RWPE2 (cell line): ENCODE measurements at regions not wholly inside any gene's neighbourhood (a gene's known extent, or its start where the extent isn't known, plus 50 kb on each side); places are given as distances from the start of the nearest gene placed in this dataset.

Experiments used
- ATAC-seq: fragments of 200-7000 bp; cut with Tn5 transposase; 3 replicates; pipeline ENCODE4 v1.9.1; 2021; ENCODE audit warnings: low read depth
- DNase-seq: peaks from one replicate; pipeline ENCODE4 v3.0.0-alpha.2; 2020; ENCODE audit warnings: low spot score
- H3K27ac ChIP-seq: fragments of 450-650 bp; 2 replicates; pipeline ENCODE4 v1.5.1; 2017; ENCODE audit warnings: mild to moderate bottlenecking; ENCODE audit not compliant: poor library complexity, severe bottlenecking
- H3K27me3 ChIP-seq: fragments of 250-450 bp; sonication (Bioruptor Pico); 2 replicates; pipeline ENCODE4 v1.5.1; 2021; ENCODE audit warnings: mild to moderate bottlenecking, moderate library complexity; ENCODE audit not compliant: insufficient read depth, poor library complexity, severe bottlenecking
- H3K36me3 ChIP-seq: fragments of 250-450 bp; sonication (Bioruptor Pico); 2 replicates; pipeline ENCODE4 v1.5.1; 2020; ENCODE audit warnings: low read depth, mild to moderate bottlenecking, moderate library complexity
- H3K4me1 ChIP-seq: fragments of 250-450 bp; sonication (Bioruptor Pico); 2 replicates; pipeline ENCODE4 v1.5.1; 2021; ENCODE audit warnings: mild to moderate bottlenecking, moderate library complexity; ENCODE audit not compliant: insufficient read depth, poor library complexity, severe bottlenecking
- H3K4me3 ChIP-seq: fragments of 250-450 bp; sonication (Bioruptor Pico); 2 replicates; pipeline ENCODE4 v1.5.1; 2021; ENCODE audit warnings: mild to moderate bottlenecking, moderate library complexity; ENCODE audit not compliant: severe bottlenecking
- H3K9me3 ChIP-seq: fragments of 250-450 bp; sonication (Bioruptor Pico); 2 replicates; pipeline ENCODE4 v1.5.1; 2021; ENCODE audit warnings: mild to moderate bottlenecking, moderate library complexity; ENCODE audit not compliant: severe bottlenecking
- TF ChIP-seq, protein P1 (sequence below): fragments of 450-650 bp; IDR thresholded peaks from one replicate; pipeline ENCODE4 v1.5.1; 2017; ENCODE audit warnings: mild to moderate bottlenecking, moderate library complexity; ENCODE audit not compliant: poor library complexity, severe bottlenecking

DNA sequence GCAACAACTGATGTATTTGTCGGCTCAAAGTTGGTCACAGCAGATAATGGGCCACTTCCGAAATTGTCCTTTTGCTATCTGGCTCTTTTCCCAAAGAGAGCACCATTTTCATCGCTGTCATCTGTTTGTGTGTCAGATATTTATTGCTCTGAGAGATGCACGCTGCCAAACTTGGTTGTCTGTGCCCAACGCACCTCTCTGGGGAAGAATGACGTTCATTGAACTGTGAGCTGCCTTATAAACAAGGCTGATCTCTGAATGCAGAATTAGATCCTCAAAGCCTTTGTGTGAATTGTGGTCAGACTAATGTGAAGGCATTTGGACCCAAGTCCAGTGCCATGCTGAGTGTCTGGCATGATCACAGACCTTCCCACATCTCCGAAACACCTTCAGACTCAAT is 174.7 kb upstream of the LYZL1 start:
- no peak for ATAC-seq
- Histone ChIP-seq H3K4me3 (no peak overlapping the region), H3K9me3 (no peaks in the 10 kb centered on the region), H3K4me1 (no peaks in the 10 kb centered on the region), H3K27me3 (no peaks in the 10 kb centered on the region), H3K36me3 (no peaks in the 10 kb centered on the region), H3K27ac (no peak overlapping the region)
- DNase-seq, result no peak
- TF ChIP-seq, protein P1, sequence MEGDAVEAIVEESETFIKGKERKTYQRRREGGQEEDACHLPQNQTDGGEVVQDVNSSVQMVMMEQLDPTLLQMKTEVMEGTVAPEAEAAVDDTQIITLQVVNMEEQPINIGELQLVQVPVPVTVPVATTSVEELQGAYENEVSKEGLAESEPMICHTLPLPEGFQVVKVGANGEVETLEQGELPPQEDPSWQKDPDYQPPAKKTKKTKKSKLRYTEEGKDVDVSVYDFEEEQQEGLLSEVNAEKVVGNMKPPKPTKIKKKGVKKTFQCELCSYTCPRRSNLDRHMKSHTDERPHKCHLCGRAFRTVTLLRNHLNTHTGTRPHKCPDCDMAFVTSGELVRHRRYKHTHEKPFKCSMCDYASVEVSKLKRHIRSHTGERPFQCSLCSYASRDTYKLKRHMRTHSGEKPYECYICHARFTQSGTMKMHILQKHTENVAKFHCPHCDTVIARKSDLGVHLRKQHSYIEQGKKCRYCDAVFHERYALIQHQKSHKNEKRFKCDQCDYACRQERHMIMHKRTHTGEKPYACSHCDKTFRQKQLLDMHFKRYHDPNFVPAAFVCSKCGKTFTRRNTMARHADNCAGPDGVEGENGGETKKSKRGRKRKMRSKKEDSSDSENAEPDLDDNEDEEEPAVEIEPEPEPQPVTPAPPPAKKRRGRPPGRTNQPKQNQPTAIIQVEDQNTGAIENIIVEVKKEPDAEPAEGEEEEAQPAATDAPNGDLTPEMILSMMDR, result no peak

GRCh38 chr10:29117781-29118180 is 171.1 kb upstream of the LYZL1 start:
- TF ChIP-seq, protein P1, result no peak
- Histone ChIP-seq H3K27ac (no peak overlapping the region), H3K27me3 (no peaks in the 10 kb centered on the region), H3K4me3 (no peak overlapping the region), H3K4me1 (peaks cover 7% of the 10 kb centered on the region), H3K36me3 (no peaks in the 10 kb centered on the region), H3K9me3 (no peaks in the 10 kb centered on the region)
- ATAC-seq (no peak), DNase-seq (no peak)

DNA sequence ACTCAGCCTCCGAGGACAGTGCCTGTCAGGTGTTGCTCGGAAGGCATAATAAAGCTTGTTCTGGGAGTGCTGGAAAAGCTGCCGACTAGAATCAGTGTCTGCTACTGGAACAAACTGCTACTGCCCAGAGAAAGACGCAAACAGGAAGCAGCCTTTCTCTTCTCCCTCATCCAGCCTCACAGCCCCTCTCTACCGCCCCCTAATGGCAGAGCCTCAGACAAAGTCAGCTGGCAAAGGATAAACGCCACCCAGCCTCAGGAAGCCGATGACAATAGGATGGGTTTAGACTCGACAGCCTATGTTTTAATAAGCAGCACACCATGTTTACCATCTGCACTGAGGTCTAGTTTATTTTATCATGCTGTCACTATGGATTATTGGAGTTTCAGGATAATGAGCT is 169.5 kb upstream of the LYZL1 start:
- Histone ChIP-seq H3K36me3 (no peaks in the 10 kb centered on the region), H3K9me3 (no peaks in the 10 kb centered on the region), H3K4me3 (no peak overlapping the region), H3K27me3 (no peaks in the 10 kb centered on the region), H3K4me1 (peaks cover 7% of the 10 kb centered on the region), H3K27ac (no peak overlapping the region)
- TF ChIP-seq, protein P1, result no peak
- DNase-seq (no peak), ATAC-seq (no peak)

GRCh38 chr10:29120216-29120615 is 168.7 kb upstream of the LYZL1 start:
- Histone ChIP-seq H3K4me1 (peaks cover 7% of the 10 kb centered on the region), H3K9me3 (no peaks in the 10 kb centered on the region), H3K27ac (no peak overlapping the region), H3K36me3 (no peaks in the 10 kb centered on the region), H3K27me3 (no peaks in the 10 kb centered on the region), H3K4me3 (no peak overlapping the region)
- ATAC-seq, result peak; percentile 85
- DNase-seq, result no peak
- TF ChIP-seq, protein P1, result no peak

DNA sequence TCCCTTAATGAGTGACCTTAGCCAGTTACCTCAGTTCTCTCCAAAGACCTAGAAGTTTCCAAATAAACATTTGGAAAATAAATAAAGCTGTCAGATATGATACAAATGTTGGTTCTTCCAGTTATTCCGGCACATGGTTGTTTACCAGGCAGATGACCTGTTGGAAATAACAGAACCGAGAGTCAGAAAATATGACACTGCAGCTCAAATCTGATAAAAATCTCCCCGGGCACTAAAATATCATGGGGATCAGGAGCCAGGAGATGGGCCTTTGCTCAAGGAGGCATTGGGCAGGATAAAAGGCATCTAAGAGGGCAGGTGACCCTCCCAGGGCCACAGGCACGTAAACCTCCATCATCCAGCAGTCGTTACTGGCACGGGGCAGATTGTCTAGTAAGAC is 164.0 kb upstream of the LYZL1 start:
- ATAC-seq (no peak), DNase-seq (no peak)
- H3K36me3 ChIP-seq, result no peaks in the 10 kb centered on the region
- TF ChIP-seq, protein P1, result no peak
- no peak overlapping the region for H3K4me3 ChIP-seq
- peaks cover 7% of the 10 kb centered on the region for H3K4me1 ChIP-seq
- no peaks in the 10 kb centered on the region for H3K9me3 ChIP-seq
- no peak overlapping the region for H3K27ac ChIP-seq
- H3K27me3 ChIP-seq, result peaks cover 8% of the 10 kb centered on the region
